GM12875 (cell line): ENCODE measurements at regions not wholly inside any gene's neighbourhood (a gene's known extent, or its start where the extent isn't known, plus 50 kb on each side); places are given as distances from the start of the nearest gene placed in this dataset.
"Not testable (repeated sequence)": the region's sequence is repeated elsewhere in the genome, so short reads cannot be mapped to it uniquely, and the experiment has no call there.

Experiments used
- H3K4me3 ChIP-seq: one replicate; pipeline ENCODE4 v1.5.1; 2011; ENCODE audit warnings: low read depth, low read length, control low read depth
- CTCF ChIP-seq: IDR thresholded peaks from 2 replicates; pipeline ENCODE4 v1.5.1; 2011; ENCODE audit warnings: low read depth, mild to moderate bottlenecking, control low read depth, inconsistent platforms, low read length, moderate library complexity, borderline replicate concordance; ENCODE audit not compliant: insufficient read depth

GRCh38 chr10:22792161-22792560 is 77.8 kb upstream of the PIP4K2A start:
- TF ChIP-seq CTCF: no peak

DNA sequence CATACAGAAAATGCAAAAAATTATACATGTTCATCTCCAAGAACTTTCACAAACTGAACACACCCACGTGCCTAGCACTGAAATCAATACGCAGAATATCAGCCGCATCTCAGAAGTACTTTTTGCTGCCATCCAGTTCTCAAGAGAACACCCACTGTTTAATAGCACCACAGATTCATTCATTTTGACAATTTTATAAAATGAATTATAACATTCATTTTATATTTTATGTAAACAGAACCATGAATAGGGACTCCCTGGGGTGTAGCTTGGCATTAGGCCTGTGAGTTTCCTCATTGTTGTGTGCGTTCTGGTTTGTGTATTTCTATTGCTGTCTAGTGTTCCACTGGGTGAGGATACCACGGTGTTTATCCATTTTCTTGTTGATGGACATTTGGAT is 77.3 kb upstream of the PIP4K2A start:
- H3K4me3 ChIP-seq: no peak overlapping the region
- TF ChIP-seq CTCF: no peak

More at GRCh38 chr10:22792161-22792560, 77.8 kb upstream of the PIP4K2A start:
- H3K4me3 ChIP-seq: no peak overlapping the region

- no peak for TF ChIP-seq CTCF
Observed at GRCh38 chr10:22784668-22785067, 70.3 kb upstream of the PIP4K2A start.

GRCh38 chr10:22783807-22784206 is 69.4 kb upstream of the PIP4K2A start:
- H3K4me3 ChIP-seq: no peak overlapping the region
- TF ChIP-seq CTCF: no peak

More at GRCh38 chr10:22784668-22785067, 70.3 kb upstream of the PIP4K2A start:
- no peak overlapping the region for H3K4me3 ChIP-seq

GRCh38 chr10:22780474-22780885 is 66.1 kb upstream of the PIP4K2A start:
- H3K4me3 ChIP-seq: no peak overlapping the region
- no peak for TF ChIP-seq CTCF

DNA sequence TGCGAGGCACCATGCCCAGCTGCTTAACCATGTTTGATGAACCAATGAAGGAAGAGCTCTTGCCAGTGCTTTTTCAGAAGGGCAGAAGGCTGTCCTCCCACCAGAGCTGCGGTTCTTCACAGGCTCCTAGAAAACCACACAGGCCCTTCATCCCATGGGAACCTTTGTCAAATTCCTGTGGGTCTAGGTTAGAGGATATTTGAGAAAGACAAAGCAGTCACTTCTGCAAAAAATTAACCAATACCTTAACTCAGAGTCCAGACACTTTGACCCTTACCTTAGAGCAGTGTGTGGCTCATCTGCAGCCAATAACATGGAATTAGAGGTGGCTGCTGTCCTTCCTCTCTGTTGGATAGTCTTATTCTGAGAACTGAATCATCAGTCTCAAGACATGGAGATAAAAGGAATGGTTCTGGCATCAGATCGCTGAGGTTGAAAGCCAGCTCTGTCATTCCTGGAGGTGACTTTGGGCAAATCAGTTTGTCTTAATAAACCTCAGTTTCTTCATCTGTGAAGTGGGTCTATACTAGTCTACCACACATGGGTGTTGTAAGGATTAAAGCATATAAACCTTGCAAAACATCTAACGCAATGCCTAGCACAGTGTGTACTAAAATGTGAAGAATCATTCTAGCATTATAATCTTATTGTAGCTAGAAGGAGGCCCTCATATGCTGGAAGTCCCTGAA is 65.1 kb upstream of the PIP4K2A start:
- no peak for TF ChIP-seq CTCF
- no peak overlapping the region for H3K4me3 ChIP-seq

DNA sequence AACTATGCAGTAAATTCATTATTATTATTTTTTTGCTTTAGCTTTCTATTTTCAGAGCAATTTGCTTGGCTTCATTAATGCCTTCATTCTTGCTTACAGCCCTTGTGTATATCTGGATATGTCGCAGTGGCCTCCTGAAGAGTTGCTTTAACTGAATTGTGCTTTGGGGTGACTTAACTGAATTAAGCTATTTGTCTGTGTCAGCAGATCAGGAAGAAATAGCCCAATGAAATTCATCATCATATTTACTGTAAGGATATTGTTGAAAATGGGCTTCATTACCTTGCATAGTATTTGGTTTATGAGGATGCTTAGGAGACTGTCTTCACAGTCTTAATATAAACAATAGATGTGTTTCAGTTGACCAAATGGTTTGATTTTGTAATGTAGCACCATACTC is 59.7 kb upstream of the PIP4K2A start:
- no peak for TF ChIP-seq CTCF

DNA sequence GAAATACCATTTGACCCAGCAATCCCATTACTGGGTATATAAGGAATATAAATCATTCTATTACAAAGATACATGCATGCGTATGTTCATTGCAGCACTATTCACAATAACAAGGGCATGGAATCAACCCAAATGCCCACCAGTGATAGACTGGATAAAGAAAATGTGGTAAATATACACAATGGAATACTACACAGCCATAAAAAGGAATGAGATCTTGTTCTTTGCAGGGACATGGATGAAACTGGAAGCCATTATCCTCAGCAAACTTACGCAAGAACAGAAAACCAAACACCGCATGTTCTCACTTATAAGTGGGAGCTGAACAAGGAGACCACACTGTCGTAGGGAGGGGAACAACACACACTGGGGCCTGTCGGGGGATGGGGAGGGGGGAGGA is 57.3 kb upstream of the PIP4K2A start:
- H3K4me3 ChIP-seq: not testable (repeated sequence)

More for the DNA sequence above, 59.7 kb upstream of the PIP4K2A start:
- H3K4me3 ChIP-seq: no peak overlapping the region
